ENCODE measurements at regions not wholly inside any gene's neighbourhood (a gene's known extent, or its start where the extent isn't known, plus 50 kb on each side); places are given as distances from the start of the nearest gene placed in this dataset.

GRCh38 chr11:96648991-96649390 lies 259.2 kb downstream of the JRKL start:
- ATAC-seq (ENCODE audit: low read depth): no peak
- H3K4me1 ChIP-seq (ENCODE audit: control insufficient read depth in 2 of 2, insufficient read depth in 2 of 2, low read length in 2 of 2): no peaks in the 10 kb centered on the region
- no peaks in the 10 kb centered on the region for H3K9me3 ChIP-seq (ENCODE audit: control extremely low read depth in 1 of 3, control insufficient read depth in 2 of 3, insufficient read depth in 1 of 3, low read length in 2 of 3)
- TF ChIP-seq EZH2 (IDR thresholded peaks at IDR 0.05; ENCODE audit: borderline replicate concordance, insufficient read depth, low read depth, low read length, poor library complexity, severe bottlenecking) (no peak), CTCF (IDR thresholded peaks at IDR 0.05) (no peak)
- no peak overlapping the region for H3K4me2 ChIP-seq (replicated peaks; ENCODE audit: low read depth, low read length, poor library complexity, severe bottlenecking)
- Mint-ChIP-seq H3K27me3 (no peaks in the 10 kb centered on the region), H3K4me3 (no peak overlapping the region), H3K27ac (no peak overlapping the region), H3K9me3 (ENCODE audit: insufficient read depth) (peaks cover 2% of the 10 kb centered on the region), H3K4me1 (no peaks in the 10 kb centered on the region)
- CTCF ChIA-PET: interaction anchor here (1.5 kb wide), 1 partner anchor 9 kb away, joined by 3 read pairs; no protein-coding TSS in a partner anchor
- no peak for DNase-seq
- no peaks in the 10 kb centered on the region for H3K27me3 ChIP-seq (replicated peaks in 1 of 4; ENCODE audit: control extremely low read depth in 1 of 4, control insufficient read depth in 3 of 4, insufficient read depth in 4 of 4, low read length in 3 of 4)
- H2AFZ ChIP-seq (ENCODE audit: insufficient read depth, low read depth, low read length, poor library complexity, severe bottlenecking): no peak overlapping the region
- no peaks in the 10 kb centered on the region for H4K20me1 ChIP-seq (ENCODE audit: control insufficient read depth, insufficient read depth, low read length, poor library complexity, severe bottlenecking)
- no peak overlapping the region for H3K4me3 ChIP-seq (ENCODE audit: control extremely low read depth in 1 of 5, extremely low read depth in 1 of 5, insufficient read depth in 1 of 5, low read depth in 2 of 5, low read length in 4 of 5)
- no peaks in the 10 kb centered on the region for H3K79me2 ChIP-seq (ENCODE audit: control insufficient read depth, insufficient read depth, low read length)
- no peak overlapping the region for H3K27ac ChIP-seq (ENCODE audit: low read length in 2 of 2)
- WGBS (ENCODE audit: insufficient coverage): no CpG with 5 or more reads among the region's 2 CpGs
- intact Hi-C loops (cut with micrococcal nuclease): no loop called here
- no peaks in the 10 kb centered on the region for H3K36me3 ChIP-seq (replicated peaks in 1 of 2; ENCODE audit: control extremely low read depth in 1 of 2, control insufficient read depth in 1 of 2, extremely low read depth in 1 of 2, insufficient read depth in 2 of 2, low read length in 1 of 2)
- POLR2A ChIA-PET: no interaction called here
- H3K9ac ChIP-seq (ENCODE audit: low read length): no peak overlapping the region

GRCh38 chr11:96652516-96652915 lies 262.7 kb downstream of the JRKL start:
- DNase-seq (no peak), ATAC-seq (ENCODE audit: low read depth) (no peak)
- Histone ChIP-seq H3K27ac (ENCODE audit: low read length in 2 of 2) (no peak overlapping the region), H2AFZ (ENCODE audit: insufficient read depth, low read depth, low read length, poor library complexity, severe bottlenecking) (no peak overlapping the region), H3K4me2 (replicated peaks; ENCODE audit: low read depth, low read length, poor library complexity, severe bottlenecking) (no peak overlapping the region), H3K9me3 (ENCODE audit: control extremely low read depth in 1 of 3, control insufficient read depth in 2 of 3, insufficient read depth in 1 of 3, low read length in 2 of 3) (no peaks in the 10 kb centered on the region), H3K27me3 (replicated peaks in 1 of 4; ENCODE audit: control extremely low read depth in 1 of 4, control insufficient read depth in 3 of 4, insufficient read depth in 4 of 4, low read length in 3 of 4) (no peaks in the 10 kb centered on the region), H3K9ac (ENCODE audit: low read length) (no peak overlapping the region), H3K4me3 (ENCODE audit: control extremely low read depth in 1 of 5, extremely low read depth in 1 of 5, insufficient read depth in 1 of 5, low read depth in 2 of 5, low read length in 4 of 5) (no peak overlapping the region), H4K20me1 (ENCODE audit: control insufficient read depth, insufficient read depth, low read length, poor library complexity, severe bottlenecking) (no peaks in the 10 kb centered on the region), H3K36me3 (replicated peaks in 1 of 2; ENCODE audit: control extremely low read depth in 1 of 2, control insufficient read depth in 1 of 2, extremely low read depth in 1 of 2, insufficient read depth in 2 of 2, low read length in 1 of 2) (no peaks in the 10 kb centered on the region), H3K79me2 (ENCODE audit: control insufficient read depth, insufficient read depth, low read length) (no peaks in the 10 kb centered on the region), H3K4me1 (ENCODE audit: control insufficient read depth in 2 of 2, insufficient read depth in 2 of 2, low read length in 2 of 2) (no peaks in the 10 kb centered on the region)
- POLR2A ChIA-PET: no interaction called here
- CTCF ChIA-PET: no interaction called here
- TF ChIP-seq CTCF (IDR thresholded peaks at IDR 0.05) (no peak), EZH2 (IDR thresholded peaks at IDR 0.05; ENCODE audit: borderline replicate concordance, insufficient read depth, low read depth, low read length, poor library complexity, severe bottlenecking) (no peak)
- H3K4me1 Mint-ChIP-seq: no peaks in the 10 kb centered on the region
- intact Hi-C loops (cut with micrococcal nuclease): no loop called here
- no peaks in the 10 kb centered on the region for H3K27me3 Mint-ChIP-seq
- H3K9me3 Mint-ChIP-seq (ENCODE audit: insufficient read depth): no peaks in the 10 kb centered on the region
- H3K4me3 Mint-ChIP-seq: no peak overlapping the region
- WGBS (ENCODE audit: insufficient coverage): no CpG with 5 or more reads among the region's 2 CpGs
- no peak overlapping the region for H3K27ac Mint-ChIP-seq
